HEK293 (cell line): ENCODE measurements at regions not wholly inside any gene's neighbourhood (a gene's known extent, or its start where the extent isn't known, plus 50 kb on each side); places are given as distances from the start of the nearest gene placed in this dataset.

ENCODE experiments used
- CTCF ChIA-PET: fragments of 350-600 bp; formaldehyde crosslinking; extraction: SDS; loops from one replicate; lab custom pipeline; 2021; ENCODE audit warnings: antibody characterized with exemption; lab: Yijun Ruan, JAX
- POLR2A ChIA-PET: fragments of 300-600 bp; formaldehyde crosslinking; extraction: SDS; loops from one replicate; lab custom pipeline; 2020; ENCODE audit warnings: antibody characterized with exemption, inconsistent platforms; lab: Yijun Ruan, JAX
- H3K27ac ChIP-seq: fragments of 200-500 bp; sonication (Bioruptor generic); 2 replicates; pipeline ENCODE4 v1.5.1; 2014; ENCODE audit warnings: low read depth, low read length, control low read depth, inconsistent platforms; ENCODE audit errors: extremely low read depth
- H3K36me3 ChIP-seq, 2 experiments: fragments of 200-500 bp in 1 of 2; sonication (Bioruptor generic) in 1 of 2; 1 replicate in 1 of 2; 2 replicates in 1 of 2; pipeline ENCODE4 v1.5.1; 2014 to 2017; ENCODE audit warnings: inconsistent platforms in 2 of 2, low read length in 2 of 2; ENCODE audit not compliant: control insufficient read depth in 2 of 2, insufficient read depth in 1 of 2
- H3K4me1 ChIP-seq: fragments of 200-500 bp; sonication (Bioruptor generic); 2 replicates; pipeline ENCODE4 v1.5.1; 2014; ENCODE audit warnings: mild to moderate bottlenecking, low read length, inconsistent platforms; ENCODE audit not compliant: control insufficient read depth, insufficient read depth
- H3K4me3 ChIP-seq: 2 replicates; pipeline ENCODE4 v1.5.1; 2011; ENCODE audit warnings: low read depth, mild to moderate bottlenecking, control low read depth, low read length, moderate library complexity
- H3K9me3 ChIP-seq: fragments of 200-500 bp; sonication (Bioruptor generic); 2 replicates; pipeline ENCODE4 v1.5.1; 2014; ENCODE audit warnings: low read depth, low read length, inconsistent platforms; ENCODE audit not compliant: control insufficient read depth, insufficient read depth
- GFI1B ChIP-seq: fragments of 450-650 bp; formaldehyde crosslinking; IDR thresholded peaks from 2 replicates; pipeline ENCODE4 v1.5.1; 2016; ENCODE audit warnings: missing biosample characterization, missing genetic modification characterization
- GLI4 ChIP-seq: fragments of 450-650 bp; formaldehyde crosslinking; IDR thresholded peaks from 2 replicates; pipeline ENCODE4 v1.5.1; 2016; ENCODE audit warnings: missing biosample characterization, missing genetic modification characterization
- GLIS1 ChIP-seq: fragments of 450-650 bp; formaldehyde crosslinking; IDR thresholded peaks from 2 replicates; pipeline ENCODE4 v1.5.1; 2016; ENCODE audit warnings: missing biosample characterization, missing genetic modification characterization
- HOXA7 ChIP-seq: sonication (generic); formaldehyde crosslinking; IDR thresholded peaks from 2 replicates; pipeline ENCODE4 v1.8.1; 2022; ENCODE audit warnings: missing genetic modification reagents, borderline replicate concordance
- HOXD13 ChIP-seq: sonication (generic); formaldehyde crosslinking; IDR thresholded peaks from 2 replicates; pipeline ENCODE4 v1.8.0; 2022; ENCODE audit warnings: missing genetic modification reagents, borderline replicate concordance
- PRDM6 ChIP-seq: fragments of 450-650 bp; formaldehyde crosslinking; IDR thresholded peaks from 2 replicates; pipeline ENCODE4 v1.5.1; 2017; ENCODE audit warnings: missing biosample characterization, missing genetic modification characterization
- SCRT1 ChIP-seq: fragments of 450-650 bp; formaldehyde crosslinking; IDR thresholded peaks from 2 replicates; pipeline ENCODE4 v1.5.1; 2016; ENCODE audit warnings: missing biosample characterization, missing genetic modification characterization, borderline replicate concordance
- ZBTB11 ChIP-seq: fragments of 450-650 bp; formaldehyde crosslinking; conservative IDR thresholded peaks from 2 replicates; pipeline ENCODE4 v1.5.1; 2016; ENCODE audit warnings: low read depth, missing biosample characterization, missing genetic modification characterization
- ZBTB49 ChIP-seq: fragments of 450-650 bp; formaldehyde crosslinking; IDR thresholded peaks from 2 replicates; pipeline ENCODE4 v1.5.1; 2016; ENCODE audit warnings: missing biosample characterization, missing genetic modification characterization, low read depth
- ZEB2 ChIP-seq: fragments of 450-650 bp; formaldehyde crosslinking; IDR thresholded peaks from 2 replicates; pipeline ENCODE4 v1.5.1; 2016; ENCODE audit warnings: missing biosample characterization, missing genetic modification characterization
- ZNF133 ChIP-seq: fragments of 450-650 bp; formaldehyde crosslinking; IDR thresholded peaks from 2 replicates; pipeline ENCODE4 v1.5.1; 2016; ENCODE audit warnings: missing biosample characterization, missing genetic modification characterization
- ZNF19 ChIP-seq: fragments of 450-650 bp; formaldehyde crosslinking; IDR thresholded peaks from 2 replicates; pipeline ENCODE4; 2016; ENCODE audit warnings: missing biosample characterization, missing genetic modification characterization, low read depth
- ZNF214 ChIP-seq: fragments of 450-650 bp; formaldehyde crosslinking; IDR thresholded peaks from 2 replicates; pipeline ENCODE4 v1.5.1; 2017; ENCODE audit warnings: missing biosample characterization, mild to moderate bottlenecking, missing genetic modification characterization, borderline replicate concordance
- ZNF24 ChIP-seq: fragments of 450-650 bp; formaldehyde crosslinking; IDR thresholded peaks from 2 replicates; pipeline ENCODE4 v1.5.1; 2016; ENCODE audit warnings: missing biosample characterization, missing genetic modification characterization
- ZNF248 ChIP-seq: fragments of 450-650 bp; formaldehyde crosslinking; IDR thresholded peaks from 2 replicates; pipeline ENCODE4 v1.5.1; 2017; ENCODE audit warnings: missing biosample characterization, missing genetic modification characterization
- ZNF341 ChIP-seq: fragments of 450-650 bp; formaldehyde crosslinking; IDR thresholded peaks from 2 replicates; pipeline ENCODE4; 2016; ENCODE audit warnings: low read depth, missing biosample characterization, missing genetic modification characterization
- ZNF433 ChIP-seq: fragments of 450-650 bp; formaldehyde crosslinking; IDR thresholded peaks from 2 replicates; pipeline ENCODE4 v1.5.1; 2016; ENCODE audit warnings: missing biosample characterization, missing genetic modification characterization, low read depth
- ZNF513 ChIP-seq: fragments of 450-650 bp; IDR thresholded peaks from 2 replicates; pipeline ENCODE4 v1.5.1; 2018; ENCODE audit warnings: missing biosample characterization, missing genetic modification characterization
- ZNF624 ChIP-seq: fragments of 450-650 bp; formaldehyde crosslinking; IDR thresholded peaks from 2 replicates; pipeline ENCODE4 v1.5.1; 2017; ENCODE audit warnings: missing biosample characterization, missing genetic modification characterization
- ZNF747 ChIP-seq: fragments of 450-650 bp; formaldehyde crosslinking; IDR thresholded peaks from 2 replicates; pipeline ENCODE4 v1.5.1; 2016; ENCODE audit warnings: missing biosample characterization, missing genetic modification characterization

- H3K4me3 ChIP-seq: no peak overlapping the region
- no peak overlapping the region for H3K27ac ChIP-seq
- no peak for TF ChIP-seq ZNF24 (tag by site-specific recombination)
- TF ChIP-seq ZNF513 (tag by site-specific recombination): no peak
- no peak for TF ChIP-seq SCRT1
- TF ChIP-seq GLI4 (tag by site-specific recombination): no peak
- TF ChIP-seq GLIS1 (tag by site-specific recombination): no peak
- TF ChIP-seq GFI1B (tag by site-specific recombination): no peak
- TF ChIP-seq ZNF341 (tag by site-specific recombination): no peak
- no peak for TF ChIP-seq HOXD13 (CRISPR knock-in tag)
- TF ChIP-seq PRDM6 (tag by site-specific recombination): no peak
- no peak for TF ChIP-seq ZNF133 (tag by site-specific recombination)
- TF ChIP-seq ZNF19 (tag by site-specific recombination): no peak
- no peak for TF ChIP-seq ZBTB11 (tag by site-specific recombination)
- no peak for TF ChIP-seq ZNF248 (tag by site-specific recombination)
- TF ChIP-seq ZBTB49 (tag by site-specific recombination): no peak
- no peak for TF ChIP-seq ZNF624
- no peak for TF ChIP-seq HOXA7
- no peaks in the 10 kb centered on the region for H3K36me3 ChIP-seq
- no peaks in the 10 kb centered on the region for H3K9me3 ChIP-seq
- POLR2A ChIA-PET: no interaction called here
- no peaks in the 10 kb centered on the region for H3K4me1 ChIP-seq
- CTCF ChIA-PET: interaction anchor here (0.8 kb wide), 1 partner anchor 17 kb away, joined by 3 read pairs; no protein-coding TSS in a partner anchor
Measured at GRCh38 chrX:137352101-137352660, 213.7 kb upstream of the ZIC3 start.

- TF ChIP-seq ZNF747 (tag by site-specific recombination) (no peak), ZNF214 (tag by site-specific recombination) (no peak), ZEB2 (tag by site-specific recombination) (no peak), ZNF341 (tag by site-specific recombination) (no peak), ZNF433 (tag by site-specific recombination) (no peak)
- no peak overlapping the region for H3K27ac ChIP-seq
- no peak overlapping the region for H3K4me3 ChIP-seq
- ChIA-PET CTCF (no interaction called here), POLR2A (no interaction called here)
- H3K4me1 ChIP-seq: no peaks in the 10 kb centered on the region
- H3K9me3 ChIP-seq: no peaks in the 10 kb centered on the region
- H3K36me3 ChIP-seq: no peaks in the 10 kb centered on the region
Measured at GRCh38 chrX:137342969-137343368, 223.0 kb upstream of the ZIC3 start.
